DMS153 treated with DMSO at 0.1 percent for 48 hours (cell line): ENCODE measurements at regions not wholly inside any gene's neighbourhood (a gene's known extent, or its start where the extent isn't known, plus 50 kb on each side); places are given as distances from the start of the nearest gene placed in this dataset.
"Not testable (repeated sequence)": the region's sequence is repeated elsewhere in the genome, so short reads cannot be mapped to it uniquely, and the experiment has no call there.

Experiments used
- DNase-seq: peaks from one replicate; lab custom pipeline; 2025; ENCODE audit not compliant: unreplicated experiment; lab: John Stamatoyannopoulos, UW

DNA sequence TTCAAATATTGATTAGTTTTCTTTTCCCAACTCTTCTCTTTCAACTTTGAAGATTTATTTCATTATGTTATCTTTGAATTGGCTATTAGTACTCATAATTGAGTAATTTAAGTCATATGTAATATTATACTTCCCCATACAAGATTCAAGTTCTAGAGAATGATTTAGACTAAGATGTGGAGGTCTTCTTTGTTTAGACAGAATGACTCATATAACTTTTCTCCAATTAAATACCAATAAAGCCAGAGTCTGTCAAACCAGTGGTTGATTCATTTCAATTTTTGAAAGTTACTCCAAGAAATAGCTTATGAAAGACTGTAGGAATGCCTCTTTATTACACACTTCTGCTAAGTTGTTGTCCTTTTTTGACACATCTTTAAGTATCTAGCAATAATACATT is 115.8 kb upstream of the SLC35F3 start:
- no peak for DNase-seq

DNA sequence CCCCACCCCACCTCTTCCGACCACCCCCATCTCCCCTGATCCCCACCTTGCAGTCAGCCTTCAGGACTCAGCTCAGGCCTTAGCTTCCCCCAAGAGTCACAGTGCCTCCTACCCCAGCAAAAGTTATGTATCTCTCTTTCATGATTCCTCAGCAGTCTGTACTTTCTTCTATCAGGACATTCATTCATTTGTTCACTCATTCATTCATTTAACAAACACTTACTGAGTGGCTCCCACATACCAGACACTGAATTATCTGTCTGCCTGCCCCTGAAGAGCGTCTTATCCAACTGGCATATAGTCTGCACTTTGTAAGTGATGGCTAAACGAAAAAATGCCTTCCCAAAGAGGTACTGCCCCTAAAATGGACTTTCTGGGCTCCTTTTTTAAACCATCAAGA is 114.4 kb upstream of the SLC35F3 start:
- DNase-seq, result no peak

- peak; percentile 8 for DNase-seq
Measured at GRCh38 chr1:233790662-233791371, 113.7 kb upstream of the SLC35F3 start.

DNA sequence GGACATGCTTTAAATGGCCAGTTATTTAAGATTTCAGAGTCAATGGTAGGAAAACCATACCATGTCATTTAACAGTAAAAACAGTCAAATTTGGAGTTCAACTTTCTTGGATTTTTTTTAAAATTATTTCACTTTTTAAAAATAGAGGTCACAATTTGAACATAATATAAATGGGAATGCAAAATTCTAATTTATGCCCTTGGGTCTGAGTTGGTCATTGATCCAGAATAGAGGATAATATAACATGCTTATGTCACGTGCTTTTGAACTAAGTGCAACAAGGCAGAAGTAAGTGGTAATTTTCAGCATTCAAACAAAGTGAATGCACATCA is 113.1 kb upstream of the SLC35F3 start:
- DNase-seq, result no peak

- DNase-seq, result no peak
Measured at GRCh38 chr1:233791721-233792120, 112.8 kb upstream of the SLC35F3 start.

DNA sequence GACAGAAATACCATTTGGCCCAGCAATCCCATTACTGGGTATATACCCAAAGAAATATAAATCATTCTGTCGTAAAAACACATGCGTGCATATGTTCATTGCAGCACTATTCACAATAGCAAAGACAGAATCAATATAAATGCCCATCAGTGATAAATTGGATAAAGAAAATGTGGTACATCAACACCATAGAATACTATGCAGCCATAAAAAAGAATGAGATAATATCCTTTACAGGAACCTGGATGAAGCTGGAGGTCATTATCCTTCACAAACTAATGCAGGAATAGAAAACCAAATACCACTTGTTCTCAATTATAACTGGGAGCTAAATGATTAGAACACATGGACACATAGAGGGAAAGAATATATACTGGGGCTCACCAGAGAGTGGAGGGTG is 109.6 kb upstream of the SLC35F3 start:
- DNase-seq, result no peak

GRCh38 chr1:233796146-233796783 is 108.2 kb upstream of the SLC35F3 start:
- no peak for DNase-seq

- DNase-seq, result no peak
Measured at GRCh38 chr1:233802611-233803010, 101.9 kb upstream of the SLC35F3 start.

DNA sequence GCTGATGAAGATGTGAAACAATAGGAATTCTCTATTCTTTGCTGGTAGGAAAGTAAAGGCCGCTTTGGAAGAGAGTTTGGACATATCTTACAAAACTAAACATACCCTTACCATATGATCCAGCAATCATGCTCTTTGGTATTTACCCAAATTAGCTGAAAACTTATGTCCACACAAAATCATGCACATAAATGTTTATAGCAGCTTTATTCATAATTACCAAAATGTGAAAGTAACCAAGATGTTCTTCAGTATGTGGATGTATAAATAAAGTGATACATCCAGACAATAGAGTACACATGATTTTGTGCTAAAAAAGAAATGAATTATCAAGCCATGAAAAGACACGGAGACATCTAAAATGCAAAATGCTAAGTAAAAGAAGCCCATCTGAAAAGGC is 98.7 kb upstream of the SLC35F3 start:
- no peak for DNase-seq

GRCh38 chr1:233815357-233815756 is 89.1 kb upstream of the SLC35F3 start:
- DNase-seq, result no peak

GRCh38 chr1:233815865-233816264 is 88.6 kb upstream of the SLC35F3 start:
- DNase-seq, result no peak

GRCh38 chr1:233816348-233816747 is 88.1 kb upstream of the SLC35F3 start:
- DNase-seq, result no peak

- DNase-seq, result no peak
Measured at GRCh38 chr1:233819042-233819441, 85.4 kb upstream of the SLC35F3 start.

DNA sequence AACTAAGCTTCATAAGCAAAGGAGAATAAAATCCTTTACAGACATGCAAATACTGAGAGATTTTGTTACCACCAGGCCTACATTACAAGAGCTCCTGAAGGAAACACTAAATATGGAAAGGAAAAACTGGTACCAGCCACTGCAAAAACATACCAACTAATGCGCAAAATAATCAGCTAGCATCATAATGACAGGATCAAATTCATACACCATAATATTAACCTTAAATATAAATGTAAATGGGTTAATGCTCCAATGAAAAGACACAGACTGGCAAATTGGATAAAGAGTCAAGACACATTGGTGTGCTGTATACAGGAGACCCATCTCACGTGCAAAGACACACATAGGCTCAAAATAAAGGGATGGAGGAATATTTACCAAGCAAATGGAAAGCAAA is 80.3 kb upstream of the SLC35F3 start:
- DNase-seq, result not testable (repeated sequence)

DNA sequence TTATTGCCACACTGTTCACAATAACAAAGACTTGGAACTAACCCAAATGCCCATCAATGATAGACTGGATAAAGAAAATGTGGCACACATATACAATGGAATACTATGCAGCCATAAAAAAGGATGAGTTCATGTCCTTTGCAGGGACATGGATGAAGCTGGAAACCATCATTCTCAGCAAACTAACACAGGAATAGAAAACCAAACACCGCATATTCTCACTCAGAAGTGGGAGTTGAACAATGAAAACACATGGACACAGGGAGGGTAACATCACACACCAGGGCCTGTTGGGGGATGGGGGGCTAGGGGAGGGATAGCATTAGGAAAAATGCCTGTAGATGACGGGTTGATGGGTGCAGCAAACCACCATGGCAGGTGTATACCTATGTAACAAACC is 76.5 kb upstream of the SLC35F3 start:
- not testable (repeated sequence) for DNase-seq

GRCh38 chr1:233828480-233828879 is 76.0 kb upstream of the SLC35F3 start:
- no peak for DNase-seq

GRCh38 chr1:233834609-233835008 is 69.9 kb upstream of the SLC35F3 start:
- DNase-seq, result no peak

GRCh38 chr1:233838207-233838606 is 66.3 kb upstream of the SLC35F3 start:
- not testable (repeated sequence) for DNase-seq

DNA sequence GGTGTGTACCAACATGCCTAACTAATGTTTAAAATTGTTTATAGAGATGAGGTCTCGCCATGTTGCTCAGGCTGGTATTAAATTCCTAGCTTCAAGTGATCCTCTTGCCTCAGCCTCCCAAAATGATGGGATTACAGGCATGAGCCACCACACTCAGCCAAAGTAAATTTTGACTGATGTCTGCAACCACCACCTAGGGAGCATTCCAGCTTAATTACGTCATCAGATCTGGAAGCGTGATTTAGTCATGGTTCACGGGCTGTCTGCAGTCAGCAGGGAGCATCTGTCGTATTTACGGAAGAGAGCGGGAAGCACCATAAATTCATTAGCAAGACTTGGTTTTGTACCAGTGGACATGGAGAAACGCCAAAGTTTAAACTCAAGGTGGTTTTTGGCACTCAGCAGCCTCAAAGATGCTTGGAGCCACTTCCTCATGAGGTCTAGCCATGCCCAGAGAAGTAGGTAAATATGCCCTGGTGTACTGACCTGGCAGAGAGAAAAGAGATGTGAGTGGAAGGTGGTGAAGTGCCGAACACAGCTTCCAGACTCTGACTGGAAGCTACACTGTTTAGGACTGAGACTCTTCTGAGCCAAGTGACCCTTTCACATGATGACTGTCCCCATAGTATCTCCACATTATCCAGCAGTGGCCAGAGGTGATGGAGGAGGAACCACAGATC is 60.8 kb upstream of the SLC35F3 start:
- DNase-seq, result no peak

DNA sequence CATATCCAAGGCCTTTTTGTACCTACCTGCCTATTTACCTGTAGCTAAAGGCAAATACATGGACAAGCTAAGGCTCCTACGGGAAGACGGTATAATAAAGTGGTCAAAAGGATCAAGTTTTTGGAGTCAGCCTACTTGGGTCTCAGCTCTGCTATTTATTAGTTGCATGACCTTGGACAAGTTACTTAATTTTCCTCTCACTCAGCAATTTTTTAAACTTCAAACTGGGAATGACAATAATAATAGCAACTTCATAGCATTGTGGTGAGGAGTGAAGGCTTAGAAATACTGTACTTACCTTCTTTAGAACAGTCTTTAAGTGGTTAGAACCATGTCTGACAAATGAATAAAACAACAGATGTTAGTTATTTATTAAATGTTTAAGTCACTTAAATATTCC is 60.2 kb upstream of the SLC35F3 start:
- DNase-seq, result no peak

DNA sequence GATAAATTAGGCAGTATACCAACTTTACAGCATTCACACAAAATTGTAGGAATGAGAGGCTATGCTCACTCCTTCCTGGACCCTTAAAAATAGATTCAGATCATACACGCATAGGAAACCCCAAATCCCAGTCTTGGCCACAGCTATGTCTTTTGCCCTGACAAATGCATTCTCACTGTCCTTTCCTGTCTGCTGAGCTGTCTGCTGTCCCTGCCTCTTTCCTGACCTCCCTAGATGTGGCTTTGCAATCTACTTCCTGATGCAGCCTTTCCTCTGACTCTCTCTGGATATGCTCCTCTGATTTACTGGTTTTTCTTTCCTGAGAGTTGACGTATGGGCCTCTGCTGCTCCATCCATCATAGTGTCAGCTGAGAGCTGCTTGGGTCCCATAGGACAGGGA is 59.8 kb upstream of the SLC35F3 start:
- DNase-seq, result no peak
